Activated naive CD4-positive, alpha-beta T cell treated with anti-CD3 and anti-CD28 coated beads, Interleukin-2, amount 50 U/mL, for 24 hours (primary cell): ENCODE measurements at regions not wholly inside any gene's neighbourhood (a gene's known extent, or its start where the extent isn't known, plus 50 kb on each side); places are given as distances from the start of the nearest gene placed in this dataset.

Experiments used
- H3K27ac Mint-ChIP-seq: one replicate; pipeline ENCODE4 v1.8.0; 2021; ENCODE audit warnings: mild to moderate bottlenecking, mixed read lengths
- H3K27me3 Mint-ChIP-seq: one replicate; pipeline ENCODE4 v1.8.0; 2021; ENCODE audit warnings: mixed read lengths
- H3K36me3 Mint-ChIP-seq: one replicate; pipeline ENCODE4 v1.8.0; 2021; ENCODE audit warnings: mixed read lengths
- H3K4me1 Mint-ChIP-seq: one replicate; pipeline ENCODE4 v1.8.0; 2021; ENCODE audit warnings: mixed read lengths
- H3K4me3 Mint-ChIP-seq: one replicate; pipeline ENCODE4 v1.8.0; 2021; ENCODE audit warnings: mild to moderate bottlenecking, mixed read lengths
- H3K9me3 Mint-ChIP-seq: one replicate; pipeline ENCODE4 v1.8.0; 2021; ENCODE audit warnings: mixed read lengths

DNA sequence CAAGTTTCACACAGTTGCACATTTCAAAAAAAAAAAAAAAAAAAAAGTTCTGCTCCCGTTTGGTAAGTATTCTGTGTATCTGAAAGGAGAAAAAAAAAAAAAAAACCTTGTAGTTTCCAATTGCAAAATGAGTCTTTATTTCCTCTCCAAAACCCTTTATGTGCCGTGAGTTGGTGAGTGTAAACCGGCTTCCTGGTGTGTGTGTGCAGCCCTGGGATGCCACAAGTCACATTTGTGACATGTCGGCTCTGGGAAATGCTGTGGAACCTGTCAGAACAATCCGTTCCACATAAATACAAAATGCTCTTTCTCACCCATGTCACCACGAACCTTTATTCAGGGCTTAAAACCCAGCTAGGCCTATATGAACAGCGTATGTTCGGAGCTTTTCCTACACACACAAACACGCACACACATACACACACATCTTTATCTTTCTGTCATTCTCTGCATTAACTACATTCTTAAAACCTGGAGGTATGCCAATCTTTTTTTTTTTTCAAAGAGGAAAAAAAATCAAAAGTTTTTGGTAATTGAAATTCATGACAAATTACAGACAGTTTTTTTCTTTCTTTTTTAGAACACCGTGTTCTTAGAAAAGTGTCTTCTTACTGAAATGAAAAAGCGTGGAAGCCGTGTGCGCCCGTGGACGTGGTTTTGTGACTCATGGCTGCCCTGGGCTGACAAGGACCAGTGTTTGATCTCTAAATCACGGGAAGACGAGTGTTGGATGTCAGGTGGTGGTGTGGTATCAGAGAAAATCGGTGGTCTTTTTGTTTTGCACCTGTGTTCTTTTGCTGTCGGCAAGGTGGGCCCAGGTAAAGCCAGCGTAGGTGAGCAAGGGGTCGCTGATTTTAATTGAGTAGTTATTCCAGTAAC lies 612.0 kb downstream of the VRK1 start:
- no peaks in the 10 kb centered on the region for H3K27me3 Mint-ChIP-seq
- H3K9me3 Mint-ChIP-seq: no peaks in the 10 kb centered on the region
- no peaks in the 10 kb centered on the region for H3K4me1 Mint-ChIP-seq
- H3K36me3 Mint-ChIP-seq: no peaks in the 10 kb centered on the region
- peak overlapping the region; percentile 96 for H3K27ac Mint-ChIP-seq
- peak overlapping the region; percentile 81 for H3K4me3 Mint-ChIP-seq

DNA sequence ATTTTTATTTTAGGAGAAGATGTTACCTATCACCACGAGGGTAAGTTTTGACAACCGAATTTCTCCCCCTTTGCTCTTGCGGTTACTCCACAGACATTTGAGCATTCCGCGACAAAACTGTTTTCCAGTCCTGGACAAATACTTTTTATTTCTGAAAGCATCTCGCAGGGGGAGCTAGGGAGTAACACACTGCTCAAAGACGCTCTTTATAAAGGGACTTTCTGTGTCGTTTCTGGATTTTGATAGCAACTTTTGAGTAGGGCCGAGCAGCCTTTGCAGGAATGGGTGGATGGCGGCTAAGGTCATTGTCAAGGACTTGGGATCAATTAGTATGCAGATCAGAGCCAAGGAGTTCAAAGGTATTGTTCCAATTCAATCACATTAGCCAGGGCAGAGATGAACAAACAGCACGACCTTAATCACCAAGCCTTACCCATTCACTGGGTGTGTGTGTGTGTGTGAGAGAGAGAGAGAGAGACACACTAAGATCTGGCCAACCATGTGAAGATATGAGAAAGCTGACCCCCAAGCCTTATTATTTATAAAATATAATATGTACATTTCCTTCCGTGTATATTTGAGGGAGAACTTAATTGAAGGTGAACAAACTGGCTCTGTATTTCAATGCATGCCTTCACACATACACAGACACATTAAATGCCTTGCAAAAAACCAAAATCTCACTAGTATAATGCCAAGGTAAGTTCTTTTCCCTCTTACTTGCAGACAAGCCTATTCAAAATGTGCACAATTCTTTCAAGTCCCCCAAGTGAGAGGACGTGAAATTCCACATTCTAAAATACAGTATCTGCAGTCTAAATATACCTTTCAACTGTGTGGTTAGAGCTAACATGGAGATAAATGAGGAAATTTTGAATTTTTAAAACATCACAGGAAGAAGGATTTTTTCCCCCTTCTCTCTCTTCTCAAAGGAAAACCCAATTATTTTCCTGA lies 613.8 kb downstream of the VRK1 start:
- Mint-ChIP-seq H3K4me1 (no peaks in the 10 kb centered on the region), H3K27ac (no peak overlapping the region), H3K27me3 (no peaks in the 10 kb centered on the region), H3K36me3 (no peaks in the 10 kb centered on the region), H3K4me3 (no peak overlapping the region), H3K9me3 (no peaks in the 10 kb centered on the region)

DNA sequence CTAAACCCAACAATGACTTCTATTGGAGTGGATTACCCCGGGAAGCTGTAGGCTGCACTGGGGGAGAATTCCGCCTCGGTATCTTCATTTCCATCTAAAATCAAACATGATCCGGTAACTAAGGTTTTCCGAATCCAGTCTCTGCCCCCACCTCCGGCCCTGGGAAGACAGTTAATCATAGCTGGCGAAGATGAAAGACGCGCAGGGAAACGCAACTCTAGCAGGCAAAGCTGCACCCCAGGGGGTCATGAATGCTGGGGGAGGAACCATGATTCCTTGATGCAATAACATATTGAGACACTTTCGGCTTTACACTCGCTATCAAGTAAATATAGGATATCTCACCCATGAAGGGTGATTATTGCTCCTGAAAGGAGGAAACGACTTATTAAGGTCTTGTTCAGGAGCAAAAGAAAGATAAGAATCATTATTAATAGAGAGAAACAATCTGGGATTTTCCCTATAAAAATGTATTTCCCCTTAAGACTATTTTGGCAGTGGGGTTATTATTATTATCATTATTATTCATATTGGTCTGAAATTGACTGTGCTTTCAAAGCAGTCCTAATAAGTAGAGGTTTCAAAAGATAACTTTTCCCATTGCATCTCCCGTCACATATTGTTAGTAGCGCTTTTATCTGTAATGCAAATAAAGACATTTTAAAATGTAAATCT lies 614.9 kb downstream of the VRK1 start:
- no peaks in the 10 kb centered on the region for H3K4me1 Mint-ChIP-seq
- H3K27ac Mint-ChIP-seq: no peak overlapping the region
- no peaks in the 10 kb centered on the region for H3K27me3 Mint-ChIP-seq
- no peaks in the 10 kb centered on the region for H3K36me3 Mint-ChIP-seq
- H3K9me3 Mint-ChIP-seq: no peaks in the 10 kb centered on the region
- H3K4me3 Mint-ChIP-seq: no peak overlapping the region

DNA sequence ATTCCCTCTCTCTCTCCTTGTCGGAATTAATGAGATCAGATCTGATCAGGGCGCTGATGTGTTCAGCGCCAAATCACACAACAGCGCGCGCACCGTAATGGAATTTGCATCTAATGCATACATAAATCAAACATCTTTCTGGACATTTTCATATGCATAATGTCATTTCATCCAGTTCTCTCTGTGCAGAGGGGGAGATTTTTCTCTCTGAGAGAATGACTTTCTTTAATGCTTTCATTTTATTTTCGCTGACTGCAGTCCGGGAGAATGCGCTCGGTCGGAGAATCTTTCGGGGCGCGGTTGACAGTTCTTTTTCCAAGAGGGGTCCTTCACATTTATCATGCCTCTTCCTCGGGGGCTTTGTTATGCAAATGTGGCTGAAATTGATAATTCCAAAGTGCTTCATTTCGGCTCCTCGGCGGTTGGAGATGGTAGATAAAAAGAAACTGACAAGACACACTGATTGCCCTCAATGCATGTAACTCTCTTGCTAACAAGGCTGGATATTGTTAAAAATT lies 615.9 kb downstream of the VRK1 start:
- Mint-ChIP-seq H3K36me3 (no peaks in the 10 kb centered on the region), H3K4me3 (no peak overlapping the region), H3K27me3 (no peaks in the 10 kb centered on the region), H3K4me1 (no peaks in the 10 kb centered on the region), H3K27ac (no peak overlapping the region), H3K9me3 (no peaks in the 10 kb centered on the region)

GRCh38 chr14:97413966-97414717 lies 617.0 kb downstream of the VRK1 start:
- no peaks in the 10 kb centered on the region for H3K27me3 Mint-ChIP-seq
- H3K36me3 Mint-ChIP-seq: no peaks in the 10 kb centered on the region
- no peak overlapping the region for H3K27ac Mint-ChIP-seq

GRCh38 chr14:97414718-97415098 lies 617.5 kb downstream of the VRK1 start:
- Mint-ChIP-seq H3K27ac (no peak overlapping the region), H3K4me1 (no peaks in the 10 kb centered on the region), H3K9me3 (no peaks in the 10 kb centered on the region), H3K36me3 (no peaks in the 10 kb centered on the region), H3K27me3 (no peaks in the 10 kb centered on the region), H3K4me3 (no peak overlapping the region)

More at GRCh38 chr14:97413966-97414717, 617.0 kb downstream of the VRK1 start:
- no peaks in the 10 kb centered on the region for H3K4me1 Mint-ChIP-seq
- H3K9me3 Mint-ChIP-seq: no peaks in the 10 kb centered on the region
- no peak overlapping the region for H3K4me3 Mint-ChIP-seq

DNA sequence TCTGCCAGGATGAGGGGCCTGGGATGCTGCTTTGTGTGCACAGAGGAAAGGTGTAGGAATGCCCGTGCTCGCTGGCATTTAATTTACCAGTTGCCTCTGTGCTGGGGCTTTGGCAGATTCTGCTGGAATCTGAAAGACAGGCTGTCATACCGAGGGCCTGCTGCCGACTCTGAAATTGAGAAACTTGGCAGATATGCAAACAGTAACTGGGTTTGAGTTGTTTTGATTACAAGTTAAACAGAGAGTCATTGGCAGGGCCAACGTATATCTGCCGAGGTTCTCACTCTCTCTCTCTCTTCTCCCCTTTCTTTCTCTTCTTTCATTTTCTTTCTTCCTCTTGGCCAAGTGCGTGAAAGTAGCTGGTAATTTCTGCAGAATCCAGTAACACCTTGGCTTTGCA lies 618.7 kb downstream of the VRK1 start:
- Mint-ChIP-seq H3K4me3 (no peak overlapping the region), H3K27ac (no peak overlapping the region), H3K36me3 (no peaks in the 10 kb centered on the region), H3K9me3 (no peaks in the 10 kb centered on the region), H3K4me1 (no peaks in the 10 kb centered on the region), H3K27me3 (no peaks in the 10 kb centered on the region)

DNA sequence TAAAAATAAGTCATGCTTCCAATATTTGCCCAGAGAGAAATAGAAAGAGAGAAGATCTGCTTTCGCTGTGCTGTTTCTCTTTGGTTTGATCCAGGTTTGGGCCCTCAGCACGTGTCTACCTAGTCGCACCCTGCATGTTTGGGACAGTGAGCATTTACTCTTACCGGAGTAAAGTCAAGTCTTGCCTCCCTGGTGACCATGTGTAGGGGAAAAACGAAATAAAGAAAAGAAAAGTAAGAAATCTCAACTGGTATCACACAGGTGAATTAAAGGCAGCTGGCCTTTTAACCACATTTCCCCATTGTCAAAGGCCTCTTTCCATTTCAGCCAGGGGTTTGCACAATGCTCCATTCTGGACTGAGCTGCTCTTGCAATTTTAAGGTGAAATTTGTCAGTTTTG lies 619.4 kb downstream of the VRK1 start:
- no peaks in the 10 kb centered on the region for H3K4me1 Mint-ChIP-seq
- no peaks in the 10 kb centered on the region for H3K27me3 Mint-ChIP-seq
- H3K36me3 Mint-ChIP-seq: no peaks in the 10 kb centered on the region
- H3K9me3 Mint-ChIP-seq: no peaks in the 10 kb centered on the region
- no peak overlapping the region for H3K4me3 Mint-ChIP-seq
- H3K27ac Mint-ChIP-seq: no peak overlapping the region

GRCh38 chr14:97417331-97417730 lies 620.1 kb downstream of the VRK1 start:
- no peaks in the 10 kb centered on the region for H3K36me3 Mint-ChIP-seq

DNA sequence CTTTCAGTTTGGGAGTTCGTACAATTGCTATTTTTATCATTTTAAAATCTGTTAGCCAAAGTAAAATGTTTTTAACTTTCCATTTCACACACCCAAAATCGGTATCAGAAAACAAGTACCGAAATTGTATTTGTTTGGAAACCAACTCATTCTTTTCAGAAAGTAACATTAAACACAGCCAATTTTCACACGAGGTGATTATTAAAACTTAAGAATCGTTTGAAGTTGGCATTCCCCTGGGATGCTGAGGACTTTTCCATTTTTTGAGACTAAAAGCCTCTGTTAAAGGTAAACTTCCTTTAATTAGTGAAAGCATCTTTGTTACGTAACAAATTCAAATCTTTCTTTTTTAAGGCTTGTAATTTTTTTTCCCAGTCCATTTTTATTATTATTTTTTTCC lies 623.0 kb downstream of the VRK1 start:
- H3K36me3 Mint-ChIP-seq: no peaks in the 10 kb centered on the region
- no peak overlapping the region for H3K4me3 Mint-ChIP-seq
- H3K27me3 Mint-ChIP-seq: no peaks in the 10 kb centered on the region
- H3K9me3 Mint-ChIP-seq: no peaks in the 10 kb centered on the region
- no peaks in the 10 kb centered on the region for H3K4me1 Mint-ChIP-seq
- no peak overlapping the region for H3K27ac Mint-ChIP-seq

More at GRCh38 chr14:97417331-97417730, 620.1 kb downstream of the VRK1 start:
- H3K4me3 Mint-ChIP-seq: no peak overlapping the region
- no peaks in the 10 kb centered on the region for H3K9me3 Mint-ChIP-seq
- no peaks in the 10 kb centered on the region for H3K4me1 Mint-ChIP-seq
- H3K27ac Mint-ChIP-seq: no peak overlapping the region
- no peaks in the 10 kb centered on the region for H3K27me3 Mint-ChIP-seq

DNA sequence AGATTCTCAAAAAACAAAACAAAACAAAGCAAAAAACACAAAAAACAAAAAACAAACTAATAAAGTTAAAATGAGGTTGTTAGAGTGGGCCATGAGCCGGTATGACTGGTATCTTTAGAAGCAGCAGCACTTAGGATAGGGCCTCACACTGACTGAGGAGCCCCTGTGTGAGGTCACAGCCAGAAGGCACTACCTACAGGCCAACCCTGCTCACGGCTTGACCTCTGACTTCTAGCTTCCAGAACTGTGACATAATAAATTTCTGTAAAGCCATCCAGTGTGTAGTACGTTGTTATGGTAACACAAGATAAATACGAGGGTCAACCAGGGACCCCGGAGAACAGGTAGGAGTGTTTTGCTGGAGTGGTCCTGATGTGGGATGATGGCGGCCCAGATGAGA lies 629.6 kb downstream of the VRK1 start:
- Mint-ChIP-seq H3K27ac (no peak overlapping the region), H3K9me3 (no peaks in the 10 kb centered on the region), H3K36me3 (no peaks in the 10 kb centered on the region), H3K4me1 (no peaks in the 10 kb centered on the region), H3K27me3 (no peaks in the 10 kb centered on the region), H3K4me3 (no peak overlapping the region)

- Mint-ChIP-seq H3K27ac (no peak overlapping the region), H3K4me1 (no peaks in the 10 kb centered on the region), H3K27me3 (no peaks in the 10 kb centered on the region), H3K36me3 (no peaks in the 10 kb centered on the region), H3K4me3 (no peak overlapping the region), H3K9me3 (no peaks in the 10 kb centered on the region)
These were observed 631.7 kb downstream of the VRK1 start for GRCh38 chr14:97428808-97429440.

GRCh38 chr14:97432586-97432985 lies 635.4 kb downstream of the VRK1 start:
- Mint-ChIP-seq H3K27ac (no peak overlapping the region), H3K4me3 (no peak overlapping the region), H3K36me3 (no peaks in the 10 kb centered on the region), H3K4me1 (no peaks in the 10 kb centered on the region), H3K27me3 (no peaks in the 10 kb centered on the region), H3K9me3 (no peaks in the 10 kb centered on the region)

- peaks cover 28% of the 10 kb centered on the region for H3K4me1 Mint-ChIP-seq
- no peaks in the 10 kb centered on the region for H3K36me3 Mint-ChIP-seq
- no peaks in the 10 kb centered on the region for H3K27me3 Mint-ChIP-seq
- H3K27ac Mint-ChIP-seq: peak overlapping the region; percentile 38
- no peaks in the 10 kb centered on the region for H3K9me3 Mint-ChIP-seq
- no peak overlapping the region for H3K4me3 Mint-ChIP-seq
These were observed 644.7 kb downstream of the VRK1 start for GRCh38 chr14:97441740-97442362.
